ENCODE measurements at regions not wholly inside any gene's neighbourhood (a gene's known extent, or its start where the extent isn't known, plus 50 kb on each side); places are given as distances from the start of the nearest gene placed in this dataset.

- TF ChIP-seq DPF2 (CRISPR knock-in tag; IDR thresholded peaks at IDR 0.05; ENCODE audit: borderline replicate concordance, low read depth) (no peak), NR2F1 (CRISPR knock-in tag; IDR thresholded peaks at IDR 0.05) (peak in 1 of 2 experiments; percentile 69; a peak in 2 of 4 replicates), TGIF2 (CRISPR knock-in tag; IDR thresholded peaks at IDR 0.05) (no peak), SOX13 (IDR thresholded peaks at IDR 0.05) (no peak), SOX13 (CRISPR knock-in tag; conservative IDR thresholded peaks at IDR 0.05 in 1 of 2, IDR thresholded peaks at IDR 0.05 in 1 of 2) (peak in 1 of 2 experiments; percentile 94; a peak in 2 of 4 replicates), ZNF775 (CRISPR knock-in tag; IDR thresholded peaks at IDR 0.05; ENCODE audit: borderline replicate concordance) (peak; percentile 71; the same call in 1 of the 2 replicates), THAP11 (CRISPR knock-in tag; IDR thresholded peaks at IDR 0.05) (0 out of 2 replicates have a peak, but pooled peaks have one; percentile 42), PAF1 (CRISPR knock-in tag; IDR thresholded peaks at IDR 0.05) (no peak), PITX1 (CRISPR knock-in tag; IDR thresholded peaks at IDR 0.05) (peak; percentile 77), TEAD2 (CRISPR knock-in tag; IDR thresholded peaks at IDR 0.05) (no peak), HHEX (CRISPR knock-in tag; IDR thresholded peaks at IDR 0.05) (peak; percentile 71), RXRB (CRISPR knock-in tag; IDR thresholded peaks at IDR 0.05; ENCODE audit: borderline replicate concordance) (peak; percentile 36; the same call in 1 of the 2 replicates), NFYC (CRISPR knock-in tag; IDR thresholded peaks at IDR 0.05) (0 out of 2 replicates have a peak, but pooled peaks have one; percentile 14), SPEN (CRISPR knock-in tag; IDR thresholded peaks at IDR 0.05; ENCODE audit: low read depth) (no peak), ARID5B (CRISPR knock-in tag; IDR thresholded peaks at IDR 0.05) (peak; percentile 89), EHMT2 (IDR thresholded peaks at IDR 0.05; ENCODE audit: borderline replicate concordance, low read depth, low read length) (0 out of 2 replicates have a peak, but pooled peaks have one; percentile 14), FOXA3 (CRISPR knock-in tag; IDR thresholded peaks at IDR 0.05) (peak; percentile 95), HNRNPL (IDR thresholded peaks at IDR 0.05; ENCODE audit: low read depth, low read length) (no peak), GATAD2A (CRISPR knock-in tag; IDR thresholded peaks at IDR 0.05) (peak; percentile 62), ZNF614 (CRISPR knock-in tag; IDR thresholded peaks at IDR 0.05; ENCODE audit: borderline replicate concordance) (no peak), RARA (CRISPR knock-in tag; IDR thresholded peaks at IDR 0.05) (peak; percentile 75), SAP130 (CRISPR knock-in tag; IDR thresholded peaks at IDR 0.05; ENCODE audit: low read depth) (peak; percentile 54)
- TF ChIP-seq, protein P1, sequence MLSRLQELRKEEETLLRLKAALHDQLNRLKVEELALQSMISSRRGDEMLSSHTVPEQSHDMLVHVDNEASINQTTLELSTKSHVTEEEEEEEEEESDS (CRISPR knock-in tag; IDR thresholded peaks at IDR 0.05; ENCODE audit: borderline replicate concordance): no peak
Measured at GRCh38 chr17:14699574-14700185, 398.8 kb downstream of the HS3ST3B1 start (continued).

Measured in HepG2 (cell line).